ENCODE measurements at regions not wholly inside any gene's neighbourhood (a gene's known extent, or its start where the extent isn't known, plus 50 kb on each side); places are given as distances from the start of the nearest gene placed in this dataset.
A peak's percentile ranks its signal among the peaks of the same experiment; 100 is the strongest.
"Not testable (repeated sequence)": the region's sequence is repeated elsewhere in the genome, so short reads cannot be mapped to it uniquely, and the experiment has no call there.

DNA sequence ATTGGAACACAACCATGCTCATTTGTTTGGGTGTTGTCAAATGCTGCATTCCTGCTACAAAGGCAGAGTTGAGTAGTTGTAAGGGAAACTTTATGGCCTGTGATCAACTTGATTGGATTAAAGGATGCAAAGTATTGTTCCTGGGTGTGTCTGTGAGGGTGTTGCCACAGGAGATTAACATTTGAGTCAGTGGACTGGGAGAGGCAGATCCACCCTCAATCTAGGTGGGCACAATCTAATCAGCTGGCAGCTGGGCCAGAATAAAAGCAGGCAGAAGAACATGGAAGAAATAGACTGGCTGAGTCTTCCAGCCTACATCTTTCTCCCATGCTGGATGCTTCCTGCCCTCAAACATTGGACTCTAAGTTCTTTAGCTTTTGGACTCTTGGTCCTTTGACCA is 145.6 kb upstream of the LMCD1 start:
- H3K4me3 Mint-ChIP-seq; intact Hi-C loops (cut with micrococcal nuclease); H3K27me3 Mint-ChIP-seq (ENCODE audit: insufficient read depth); DNase-seq (ENCODE audit: low spot score); H3K27ac Mint-ChIP-seq: not testable (repeated sequence)
- H3K36me3 Mint-ChIP-seq (ENCODE audit: low read depth): peaks cover 10% of the 10 kb centered on the region
- H3K9me3 Mint-ChIP-seq: peaks cover 35% of the 10 kb centered on the region
- peaks cover 27% of the 10 kb centered on the region for H3K4me1 Mint-ChIP-seq (ENCODE audit: low read depth)

DNA sequence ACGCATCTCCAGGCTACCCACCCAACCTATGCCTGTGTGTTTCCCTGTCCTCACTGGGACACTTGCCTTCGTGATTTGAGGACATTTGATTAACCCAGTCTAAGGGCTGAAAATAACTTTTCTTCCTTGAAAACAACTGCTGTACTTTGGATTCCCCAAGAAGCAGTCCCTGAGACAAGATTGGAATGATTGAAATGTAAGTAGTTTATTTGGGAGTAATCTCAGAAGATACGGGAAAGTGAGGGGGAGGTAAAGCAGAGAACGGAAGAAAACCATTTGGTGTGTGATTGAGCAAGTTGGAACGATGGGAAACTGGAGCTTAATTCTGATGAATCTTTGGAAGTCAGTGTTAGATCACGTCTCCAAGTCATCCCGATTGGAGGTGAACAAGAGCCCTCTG is 143.8 kb upstream of the LMCD1 start:
- Mint-ChIP-seq H3K9me3 (peaks cover 40% of the 10 kb centered on the region), H3K4me1 (ENCODE audit: low read depth) (peaks cover 27% of the 10 kb centered on the region), H3K27ac (peak overlapping the region; percentile 65), H3K36me3 (ENCODE audit: low read depth) (peaks cover 14% of the 10 kb centered on the region), H3K4me3 (no peak overlapping the region), H3K27me3 (ENCODE audit: insufficient read depth) (peaks cover 4% of the 10 kb centered on the region)
- intact Hi-C loops (cut with micrococcal nuclease): no loop called here
- DNase-seq (ENCODE audit: low spot score): no peak

DNA sequence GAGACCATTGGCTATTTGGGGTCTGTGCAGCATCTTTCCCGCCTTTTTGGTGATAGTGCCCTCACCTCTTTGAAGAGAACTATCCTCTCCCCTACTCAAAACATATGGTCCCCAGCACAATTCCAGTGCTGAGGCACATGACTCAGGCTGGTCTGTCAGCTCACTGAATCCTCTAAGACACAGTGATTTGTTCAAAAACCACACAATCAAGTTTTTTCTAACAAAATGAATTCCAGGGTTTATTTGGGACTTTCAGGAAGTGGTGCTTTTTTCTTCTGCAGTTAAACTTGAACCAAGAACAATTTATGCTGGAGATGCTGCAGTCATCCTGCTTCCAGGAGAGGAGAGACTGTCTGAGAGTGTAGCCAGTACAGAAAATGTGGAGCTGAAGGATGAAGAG is 142.5 kb upstream of the LMCD1 start:
- intact Hi-C loops (cut with micrococcal nuclease): no loop called here
- Mint-ChIP-seq H3K36me3 (ENCODE audit: low read depth) (peaks cover 14% of the 10 kb centered on the region), H3K27ac (no peak overlapping the region), H3K9me3 (peaks cover 35% of the 10 kb centered on the region), H3K27me3 (ENCODE audit: insufficient read depth) (peaks cover 4% of the 10 kb centered on the region), H3K4me1 (ENCODE audit: low read depth) (peaks cover 27% of the 10 kb centered on the region), H3K4me3 (no peak overlapping the region)
- no peak for DNase-seq (ENCODE audit: low spot score)

DNA sequence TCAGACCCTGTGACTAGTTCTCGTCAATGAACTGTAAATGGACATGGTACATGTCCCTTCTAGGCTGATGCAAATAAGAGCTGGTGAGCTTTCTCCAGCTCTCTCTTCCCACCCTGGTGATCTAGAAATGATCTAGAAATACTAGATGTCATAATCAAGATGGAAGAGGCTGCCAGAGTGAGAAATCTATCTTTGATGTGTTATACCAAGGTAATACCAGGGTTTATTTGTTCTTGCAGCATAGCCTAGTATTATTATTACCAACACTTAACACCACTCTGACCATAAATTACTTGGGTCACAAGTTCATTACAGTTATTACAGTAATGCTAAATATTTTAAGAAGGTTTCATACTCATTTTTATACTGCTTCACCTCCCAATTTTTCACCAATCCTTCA is 138.4 kb upstream of the LMCD1 start:
- H3K27me3 Mint-ChIP-seq (ENCODE audit: insufficient read depth): peaks cover 9% of the 10 kb centered on the region
- no peak overlapping the region for H3K4me3 Mint-ChIP-seq
- H3K36me3 Mint-ChIP-seq (ENCODE audit: low read depth): peaks cover 7% of the 10 kb centered on the region
- no peaks in the 10 kb centered on the region for H3K4me1 Mint-ChIP-seq (ENCODE audit: low read depth)
- H3K27ac Mint-ChIP-seq: no peak overlapping the region
- intact Hi-C loops (cut with micrococcal nuclease): no loop called here
- DNase-seq (ENCODE audit: low spot score): no peak
- peaks cover 28% of the 10 kb centered on the region for H3K9me3 Mint-ChIP-seq

DNA sequence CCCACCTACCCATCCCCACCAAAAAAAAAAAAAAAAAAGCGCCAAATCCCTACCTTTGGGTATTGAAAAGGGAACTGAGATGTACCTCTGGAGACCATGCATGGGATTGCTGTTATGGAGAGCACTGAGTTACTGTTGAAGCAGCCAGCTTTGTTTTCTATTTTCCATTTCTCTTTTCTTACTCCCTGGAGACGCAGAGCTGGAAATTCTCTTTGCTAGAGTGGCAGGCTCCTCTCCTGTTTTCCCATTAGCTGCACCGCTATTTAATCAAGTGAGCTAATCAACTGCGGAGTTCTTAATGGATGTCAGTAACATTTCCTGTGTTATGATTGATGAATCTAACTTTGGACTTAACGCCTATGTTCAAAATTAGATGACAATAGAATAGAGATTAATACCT is 136.1 kb upstream of the LMCD1 start:
- Mint-ChIP-seq H3K27ac (no peak overlapping the region), H3K36me3 (ENCODE audit: low read depth) (peaks cover 7% of the 10 kb centered on the region), H3K4me1 (ENCODE audit: low read depth) (no peaks in the 10 kb centered on the region), H3K4me3 (no peak overlapping the region), H3K27me3 (ENCODE audit: insufficient read depth) (peaks cover 8% of the 10 kb centered on the region), H3K9me3 (peaks cover 14% of the 10 kb centered on the region)
- intact Hi-C loops (cut with micrococcal nuclease): no loop called here
- no peak for DNase-seq (ENCODE audit: low spot score)

DNA sequence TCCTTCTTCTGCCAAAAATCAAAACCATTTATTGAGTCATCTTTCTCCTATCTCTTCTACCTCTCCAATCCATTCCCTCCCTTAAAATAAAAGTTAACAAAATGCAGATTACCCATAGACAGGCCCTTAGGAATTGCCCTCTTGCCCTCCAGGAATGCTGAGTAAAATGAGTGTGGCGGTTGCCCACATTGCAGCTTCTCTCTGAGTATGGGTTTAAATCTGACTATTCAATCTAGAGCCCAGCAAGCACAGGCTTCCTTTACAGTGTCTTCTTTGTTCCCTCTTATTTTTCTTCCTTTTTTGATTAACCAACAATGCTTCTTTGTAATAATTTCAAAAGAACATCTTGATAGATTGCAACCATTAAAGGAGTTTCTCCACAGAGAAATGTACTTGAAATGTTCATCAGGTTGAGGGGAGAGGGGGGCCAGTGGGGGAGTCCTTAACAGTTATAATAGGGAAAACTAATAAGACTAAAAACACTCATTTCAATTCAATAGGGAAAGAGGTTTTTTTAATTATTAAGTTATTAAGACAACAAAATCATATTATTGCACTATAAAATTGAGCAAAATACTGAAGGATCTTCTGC is 135.3 kb upstream of the LMCD1 start:
- Mint-ChIP-seq H3K27me3 (ENCODE audit: insufficient read depth) (peaks cover 8% of the 10 kb centered on the region), H3K36me3 (ENCODE audit: low read depth) (peaks cover 1% of the 10 kb centered on the region), H3K27ac (no peak overlapping the region), H3K4me1 (ENCODE audit: low read depth) (no peaks in the 10 kb centered on the region), H3K9me3 (peaks cover 6% of the 10 kb centered on the region), H3K4me3 (no peak overlapping the region)
- intact Hi-C loops (cut with micrococcal nuclease): no loop called here
- no peak for DNase-seq (ENCODE audit: low spot score)

DNA sequence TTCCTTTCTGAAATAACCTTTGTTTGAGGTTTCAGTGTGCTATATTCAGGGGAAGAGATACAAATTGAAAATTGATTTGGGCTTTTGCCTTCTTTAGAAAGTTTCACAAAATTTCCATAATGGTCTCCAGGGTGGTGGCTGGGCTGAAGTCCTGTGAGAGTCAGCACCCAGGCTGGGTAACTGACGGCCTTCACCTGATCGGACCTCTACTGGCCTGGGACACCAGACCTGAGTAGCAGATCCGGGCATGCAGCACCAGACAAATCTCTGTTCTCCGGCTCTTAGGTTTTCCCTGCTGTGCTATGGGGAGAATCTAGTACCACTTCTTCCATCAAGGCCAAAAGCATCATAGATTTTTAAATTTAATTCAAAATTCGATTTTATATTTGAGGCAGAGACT is 133.0 kb upstream of the LMCD1 start:
- Mint-ChIP-seq H3K36me3 (ENCODE audit: low read depth) (no peaks in the 10 kb centered on the region), H3K9me3 (peaks cover 3% of the 10 kb centered on the region), H3K27ac (no peak overlapping the region), H3K27me3 (ENCODE audit: insufficient read depth) (peaks cover 5% of the 10 kb centered on the region), H3K4me3 (no peak overlapping the region), H3K4me1 (ENCODE audit: low read depth) (no peaks in the 10 kb centered on the region)
- intact Hi-C loops (cut with micrococcal nuclease): no loop called here
- no peak for DNase-seq (ENCODE audit: low spot score)

DNA sequence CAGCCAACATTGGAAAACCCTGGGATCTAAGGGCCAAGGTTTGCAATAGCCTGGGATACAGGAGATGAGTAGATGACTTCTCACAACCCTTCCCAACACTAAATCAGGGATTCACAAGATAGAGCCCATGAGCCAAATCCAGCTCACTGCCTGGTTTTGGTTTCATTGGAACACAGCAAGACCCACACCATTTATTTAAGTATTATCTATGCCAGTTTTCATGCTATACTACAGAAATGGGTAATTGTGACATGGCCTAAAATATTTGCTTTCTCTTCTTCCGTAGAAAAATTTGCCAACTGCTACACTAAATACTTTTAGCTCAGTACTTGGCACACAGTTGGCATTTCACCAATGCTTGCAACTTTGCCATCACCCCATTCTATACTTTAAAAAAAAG is 132.0 kb upstream of the LMCD1 start:
- Mint-ChIP-seq H3K9me3 (peaks cover 6% of the 10 kb centered on the region), H3K27me3 (ENCODE audit: insufficient read depth) (peaks cover 4% of the 10 kb centered on the region), H3K27ac (no peak overlapping the region), H3K36me3 (ENCODE audit: low read depth) (no peaks in the 10 kb centered on the region), H3K4me1 (ENCODE audit: low read depth) (no peaks in the 10 kb centered on the region), H3K4me3 (no peak overlapping the region)
- no peak for DNase-seq (ENCODE audit: low spot score)
- intact Hi-C loops (cut with micrococcal nuclease): no loop called here

DNA sequence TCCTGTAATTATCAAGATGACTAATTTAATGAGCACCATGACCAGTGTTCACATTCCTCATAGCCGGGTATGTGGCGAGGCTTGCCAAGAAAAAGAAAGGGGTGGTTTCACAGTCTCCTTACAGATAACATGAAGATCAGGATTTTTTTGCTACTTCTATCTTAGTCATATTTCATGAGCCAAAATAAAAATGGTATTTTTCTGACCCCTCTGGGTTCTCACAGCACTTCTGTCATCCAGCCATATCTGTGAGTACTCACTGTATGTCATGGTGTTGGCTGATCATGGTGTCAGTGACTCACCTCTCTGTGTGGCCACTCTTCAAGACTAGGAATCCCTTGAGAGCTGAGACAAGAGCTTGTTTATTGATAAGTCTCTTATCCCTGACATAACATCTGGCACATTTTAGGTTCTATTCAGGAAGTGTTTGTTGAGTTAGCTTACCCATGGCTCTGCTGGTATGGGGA is 130.5 kb upstream of the LMCD1 start:
- DNase-seq (ENCODE audit: low spot score): no peak
- Mint-ChIP-seq H3K4me1 (ENCODE audit: low read depth) (no peaks in the 10 kb centered on the region), H3K9me3 (peaks cover 15% of the 10 kb centered on the region), H3K27me3 (ENCODE audit: insufficient read depth) (no peaks in the 10 kb centered on the region), H3K27ac (no peak overlapping the region), H3K4me3 (no peak overlapping the region), H3K36me3 (ENCODE audit: low read depth) (no peaks in the 10 kb centered on the region)
- intact Hi-C loops (cut with micrococcal nuclease): no loop called here

DNA sequence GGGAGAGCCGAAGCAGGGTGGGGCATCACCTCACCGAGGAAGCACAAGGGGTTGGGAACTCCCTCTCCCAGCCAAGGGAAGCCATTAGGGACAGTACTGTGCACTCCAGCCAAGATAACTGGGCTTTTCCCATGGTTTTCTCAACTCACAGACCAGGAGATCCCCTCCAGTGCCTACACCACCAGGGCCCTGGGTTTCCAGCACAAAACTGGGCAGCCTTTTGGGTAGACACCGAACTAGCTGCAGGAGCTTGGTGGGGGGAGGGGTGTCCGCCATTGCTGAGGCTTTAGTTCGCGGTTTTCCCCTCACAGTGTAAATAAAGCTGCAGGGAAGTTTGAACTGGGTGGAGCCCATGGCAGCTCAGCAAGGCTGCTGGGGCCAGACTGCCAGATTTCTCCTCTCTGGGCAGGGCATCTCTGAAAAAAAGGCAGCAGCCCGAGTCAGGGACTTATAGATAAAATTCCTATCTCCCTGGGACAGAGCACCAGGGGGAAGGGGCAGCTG is 129.6 kb upstream of the LMCD1 start:
- no peaks in the 10 kb centered on the region for H3K27me3 Mint-ChIP-seq (ENCODE audit: insufficient read depth)
- peaks cover 16% of the 10 kb centered on the region for H3K9me3 Mint-ChIP-seq
- no peak for DNase-seq (ENCODE audit: low spot score)
- no peak overlapping the region for H3K27ac Mint-ChIP-seq
- H3K36me3 Mint-ChIP-seq (ENCODE audit: low read depth): no peaks in the 10 kb centered on the region
- no peak overlapping the region for H3K4me3 Mint-ChIP-seq
- intact Hi-C loops (cut with micrococcal nuclease): no loop called here
- H3K4me1 Mint-ChIP-seq (ENCODE audit: low read depth): no peaks in the 10 kb centered on the region

DNA sequence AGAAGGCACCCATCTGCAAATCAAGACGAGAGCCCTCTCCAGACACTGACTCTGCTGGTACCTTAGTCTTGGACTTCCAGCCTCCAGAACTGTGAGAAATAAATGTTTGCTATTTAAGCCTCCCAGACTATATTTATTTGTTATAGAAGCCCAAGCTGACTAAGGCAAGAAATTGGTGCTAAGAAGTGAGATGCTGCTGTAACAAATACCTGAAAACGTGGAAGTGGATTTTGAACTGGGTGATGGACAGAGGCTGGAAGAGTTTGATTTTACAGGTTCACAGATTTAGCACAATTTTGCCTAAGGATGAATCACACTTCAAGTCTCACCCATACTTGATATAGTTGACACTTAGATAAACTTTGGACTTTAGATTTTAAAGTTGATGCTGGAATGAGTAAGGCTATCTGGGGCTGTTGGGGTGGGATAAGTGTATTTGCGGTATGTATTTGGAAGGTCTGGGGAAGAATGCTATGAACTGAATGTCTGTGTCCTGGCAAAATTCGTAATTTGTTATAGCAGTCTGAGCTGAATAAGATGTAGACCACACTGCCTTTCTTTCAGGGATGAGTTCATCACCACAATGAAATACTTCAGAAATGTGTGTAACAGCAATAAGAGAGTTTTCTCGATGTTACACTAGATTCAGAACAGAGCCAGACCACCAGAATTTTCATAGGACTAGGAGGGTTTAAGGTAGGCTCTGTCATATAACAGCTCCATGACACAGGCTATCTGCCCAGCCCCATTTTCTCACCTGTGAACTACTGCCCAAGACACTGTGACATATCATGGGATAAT is 120.5 kb upstream of the LMCD1 start:
- H3K9me3 Mint-ChIP-seq: peaks cover under 1% of the 10 kb centered on the region

DNA sequence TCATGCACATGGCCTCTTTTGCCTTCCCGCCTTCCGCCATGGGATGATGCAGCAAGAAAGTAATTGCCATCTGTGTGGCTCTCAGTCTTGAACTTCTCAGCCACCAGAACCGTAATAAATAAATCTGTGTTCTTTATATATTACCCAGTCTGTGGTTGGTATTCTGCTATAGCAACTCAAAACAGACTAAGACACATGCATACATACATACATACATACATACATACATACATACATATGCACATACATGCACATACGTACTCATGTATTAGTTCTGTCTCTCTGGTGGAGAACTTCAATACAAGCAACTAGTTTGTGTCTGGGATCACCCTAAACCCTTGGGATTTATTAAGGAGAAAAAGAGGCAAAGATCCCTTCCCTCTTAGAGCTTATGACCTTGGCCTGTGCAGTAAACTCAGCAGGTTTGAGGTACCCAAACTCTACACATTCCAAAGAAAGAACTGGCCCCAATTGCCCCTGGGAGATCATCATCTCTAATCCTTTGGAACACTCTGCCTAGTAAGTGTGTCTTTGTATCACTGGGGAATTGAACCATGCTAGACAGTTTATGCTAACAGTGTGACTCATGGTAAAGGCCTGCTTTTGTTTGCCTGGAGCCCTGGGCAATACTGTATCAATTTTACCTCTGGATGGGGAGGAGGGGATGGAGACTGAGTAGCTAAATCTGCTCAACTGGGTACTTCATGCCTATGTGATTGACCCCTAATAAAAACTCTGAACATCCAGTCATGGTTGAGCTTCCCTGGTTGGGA is 115.6 kb upstream of the LMCD1 start:
- no peaks in the 10 kb centered on the region for H3K9me3 Mint-ChIP-seq
- H3K27ac Mint-ChIP-seq: no peak overlapping the region
- no peak for DNase-seq (ENCODE audit: low spot score)
- H3K4me3 Mint-ChIP-seq: no peak overlapping the region
- no peaks in the 10 kb centered on the region for H3K27me3 Mint-ChIP-seq (ENCODE audit: insufficient read depth)
- H3K36me3 Mint-ChIP-seq (ENCODE audit: low read depth): no peaks in the 10 kb centered on the region
- no peaks in the 10 kb centered on the region for H3K4me1 Mint-ChIP-seq (ENCODE audit: low read depth)
- intact Hi-C loops (cut with micrococcal nuclease): no loop called here

More for the DNA sequence above, 120.5 kb upstream of the LMCD1 start:
- H3K27me3 Mint-ChIP-seq (ENCODE audit: insufficient read depth): no peaks in the 10 kb centered on the region
- H3K4me3 Mint-ChIP-seq: no peak overlapping the region
- no peaks in the 10 kb centered on the region for H3K4me1 Mint-ChIP-seq (ENCODE audit: low read depth)
- DNase-seq (ENCODE audit: low spot score): no peak
- intact Hi-C loops (cut with micrococcal nuclease): no loop called here
- H3K27ac Mint-ChIP-seq: no peak overlapping the region
- H3K36me3 Mint-ChIP-seq (ENCODE audit: low read depth): no peaks in the 10 kb centered on the region

DNA sequence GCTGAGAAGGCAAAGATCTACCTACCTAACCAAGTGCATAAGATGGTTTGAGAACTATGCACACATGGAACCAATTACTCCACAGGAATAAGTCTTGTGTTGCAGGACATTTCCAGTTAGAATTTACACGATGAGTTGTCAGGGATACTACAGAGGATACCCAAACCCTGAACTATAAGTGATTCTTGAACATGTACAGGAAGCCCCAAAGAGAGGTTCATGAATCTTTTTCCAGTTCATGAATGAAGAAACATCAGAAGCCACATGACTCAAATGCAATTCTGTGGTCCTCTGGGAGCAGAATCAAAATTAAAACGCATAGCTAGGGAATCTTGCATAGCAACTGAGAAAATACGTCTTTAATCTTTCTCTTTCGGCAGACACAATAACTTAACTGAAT is 114.1 kb upstream of the LMCD1 start:
- intact Hi-C loops (cut with micrococcal nuclease): no loop called here
- no peaks in the 10 kb centered on the region for H3K27me3 Mint-ChIP-seq (ENCODE audit: insufficient read depth)
- no peaks in the 10 kb centered on the region for H3K4me1 Mint-ChIP-seq (ENCODE audit: low read depth)
- DNase-seq (ENCODE audit: low spot score): no peak
- H3K27ac Mint-ChIP-seq: no peak overlapping the region
- no peak overlapping the region for H3K4me3 Mint-ChIP-seq
- H3K9me3 Mint-ChIP-seq: no peaks in the 10 kb centered on the region
- no peaks in the 10 kb centered on the region for H3K36me3 Mint-ChIP-seq (ENCODE audit: low read depth)

Measured in activated T-helper 1 cell treated with anti-CD3 and anti-CD28 coated beads, Interleukin-12 subunit alpha, Interleukin-12 subunit beta, Interleukin-2, Interleukin-4 antibody, amounts not matched to agents 30 ng/mL and 10 ng/mL and 1 ng/mL, durations not matched to agents 14 hours and 24 hours and 36 hours (primary cell).